ENCODE measurements at regions not wholly inside any gene's neighbourhood (a gene's known extent, or its start where the extent isn't known, plus 50 kb on each side); places are given as distances from the start of the nearest gene placed in this dataset.

DNA sequence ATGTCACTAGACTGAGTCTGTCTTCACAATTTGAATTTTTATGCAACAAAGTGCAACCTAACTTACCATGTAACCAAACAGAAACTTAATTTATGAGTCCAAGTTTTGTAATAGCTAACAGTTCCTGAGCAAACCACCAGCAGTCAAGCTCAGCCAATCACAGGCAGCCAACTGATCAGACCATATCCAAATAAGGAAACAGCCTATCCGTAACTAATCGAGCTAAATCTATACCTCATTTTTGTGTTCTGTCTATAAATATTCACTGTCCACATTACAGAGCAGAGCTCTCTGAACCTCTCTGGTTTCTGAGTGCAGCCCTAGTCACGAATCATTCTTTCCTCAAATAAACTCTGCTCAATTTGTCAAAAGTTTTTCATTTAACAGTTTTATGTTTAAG is 367.6 kb downstream of the PRR32 start:
- TF ChIP-seq, protein P1, sequence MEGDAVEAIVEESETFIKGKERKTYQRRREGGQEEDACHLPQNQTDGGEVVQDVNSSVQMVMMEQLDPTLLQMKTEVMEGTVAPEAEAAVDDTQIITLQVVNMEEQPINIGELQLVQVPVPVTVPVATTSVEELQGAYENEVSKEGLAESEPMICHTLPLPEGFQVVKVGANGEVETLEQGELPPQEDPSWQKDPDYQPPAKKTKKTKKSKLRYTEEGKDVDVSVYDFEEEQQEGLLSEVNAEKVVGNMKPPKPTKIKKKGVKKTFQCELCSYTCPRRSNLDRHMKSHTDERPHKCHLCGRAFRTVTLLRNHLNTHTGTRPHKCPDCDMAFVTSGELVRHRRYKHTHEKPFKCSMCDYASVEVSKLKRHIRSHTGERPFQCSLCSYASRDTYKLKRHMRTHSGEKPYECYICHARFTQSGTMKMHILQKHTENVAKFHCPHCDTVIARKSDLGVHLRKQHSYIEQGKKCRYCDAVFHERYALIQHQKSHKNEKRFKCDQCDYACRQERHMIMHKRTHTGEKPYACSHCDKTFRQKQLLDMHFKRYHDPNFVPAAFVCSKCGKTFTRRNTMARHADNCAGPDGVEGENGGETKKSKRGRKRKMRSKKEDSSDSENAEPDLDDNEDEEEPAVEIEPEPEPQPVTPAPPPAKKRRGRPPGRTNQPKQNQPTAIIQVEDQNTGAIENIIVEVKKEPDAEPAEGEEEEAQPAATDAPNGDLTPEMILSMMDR (conservative IDR thresholded peaks at IDR 0.05; ENCODE audit: low read length) = no peak
- no peak for TF ChIP-seq EZH2phosphoT487 (IDR thresholded peaks at IDR 0.05; ENCODE audit: borderline replicate concordance, low read depth, low read length)
